ENCODE measurements at regions not wholly inside any gene's neighbourhood (a gene's known extent, or its start where the extent isn't known, plus 50 kb on each side); places are given as distances from the start of the nearest gene placed in this dataset.
A peak's percentile ranks its signal among the peaks of the same experiment; 100 is the strongest.

GRCh38 chr1:234979296-234980279, 149.0 kb downstream of the TOMM20 start (continued):
- 0 out of 2 replicates have a peak, but pooled peaks have one; percentile 4 for TF ChIP-seq TRAFD1 (CRISPR knock-in tag; IDR thresholded peaks at IDR 0.05; ENCODE audit: borderline replicate concordance)
- no peak for TF ChIP-seq SOX6 (IDR thresholded peaks at IDR 0.05)
- no peak for TF ChIP-seq SOX6 (CRISPR knock-in tag; IDR thresholded peaks at IDR 0.05)
- no peak for TF ChIP-seq ZNF501 (CRISPR knock-in tag; IDR thresholded peaks at IDR 0.05)
- no peak for TF ChIP-seq MED1 (CRISPR knock-in tag; IDR thresholded peaks at IDR 0.05)
- TF ChIP-seq TAF1 (CRISPR knock-in tag; IDR thresholded peaks at IDR 0.05) = no peak
- TF ChIP-seq FOXJ3 (CRISPR knock-in tag; IDR thresholded peaks at IDR 0.05; ENCODE audit: borderline replicate concordance) = no peak
- peak; percentile 7 for TF ChIP-seq ZNF18 (CRISPR knock-in tag; IDR thresholded peaks at IDR 0.05; ENCODE audit: insufficient replicate concordance)
- TF ChIP-seq SNAPC4 (CRISPR knock-in tag; IDR thresholded peaks at IDR 0.05) = no peak
- TF ChIP-seq BATF2 (CRISPR knock-in tag; IDR thresholded peaks at IDR 0.05) = no peak
- TF ChIP-seq KDM1A (CRISPR knock-in tag; IDR thresholded peaks at IDR 0.05) = no peak
- no peak for TF ChIP-seq CHD4 (IDR thresholded peaks at IDR 0.05; ENCODE audit: borderline replicate concordance, low read length)
- TF ChIP-seq ZNF7 (CRISPR knock-in tag; IDR thresholded peaks at IDR 0.05) = no peak
- TF ChIP-seq ZNF232 (CRISPR knock-in tag; IDR thresholded peaks at IDR 0.05; ENCODE audit: borderline replicate concordance) = peak; percentile 68; the same call in 1 of the 2 replicates
